Right lobe of liver (tissue), 4 donors: ENCODE measurements at regions not wholly inside any gene's neighbourhood (a gene's known extent, or its start where the extent isn't known, plus 50 kb on each side); places are given as distances from the start of the nearest gene placed in this dataset.

ENCODE experiments used
- CTCF ChIP-seq, 4 donors: fragments of 200-600 bp in 3 of 4; fragments of 450-650 bp in 1 of 4; IDR thresholded peaks; one replicate each; pipeline versions ENCODE4 v1.5.1 to v1.8.0; 2016 to 2022; ENCODE audit warnings: antibody characterized with exemption in 4 of 4, mild to moderate bottlenecking in 2 of 4
- POLR2A ChIP-seq: fragments of 450-650 bp; IDR thresholded peaks from one replicate; pipeline ENCODE4 v1.6.1; 2017; ENCODE audit warnings: antibody characterized with exemption, mild to moderate bottlenecking
- donor health status: DM: no; HTN: no; CAD: no.
- donor health status: DM: no; HTN: no; CAD: no.
- donor health status: DM: no; HTN: yes; CAD: no.

- TF ChIP-seq CTCF (IDR thresholded peaks at IDR 0.05) (no peak), POLR2A (no peak)
Observed at GRCh38 chr11:126140926-126141280, 70.5 kb downstream of the RPUSD4 start.
